ENCODE measurements at regions not wholly inside any gene's neighbourhood (a gene's known extent, or its start where the extent isn't known, plus 50 kb on each side); places are given as distances from the start of the nearest gene placed in this dataset.

- H3K27me3 Mint-ChIP-seq (ENCODE audit: low read depth, unreplicated experiment), result peaks cover 3% of the 10 kb centered on the region
- H3K27ac Mint-ChIP-seq (ENCODE audit: unreplicated experiment), result no peak overlapping the region
- TF ChIP-seq EZH2 (IDR thresholded peaks at IDR 0.05; ENCODE audit: insufficient read depth, low read length) (no peak), CTCF (IDR thresholded peaks at IDR 0.05; ENCODE audit: insufficient read depth, low read depth, low read length) (no peak)
- no peaks in the 10 kb centered on the region for H3K36me3 ChIP-seq (ENCODE audit: insufficient read depth, low read length)
- H3K9ac ChIP-seq (ENCODE audit: low read length), result no peak overlapping the region
- no peak overlapping the region for H2AFZ ChIP-seq (ENCODE audit: low read depth, low read length)
- H3K4me3 Mint-ChIP-seq (ENCODE audit: unreplicated experiment), result no peak overlapping the region
- DNase-seq (ENCODE audit: low read depth), result no peak
- no peaks in the 10 kb centered on the region for H3K4me1 ChIP-seq (ENCODE audit: insufficient read depth, low read length)
- H3K27ac ChIP-seq (ENCODE audit: low read depth, low read length), result no peak overlapping the region
- no peak for FAIRE-seq
- peaks cover 1% of the 10 kb centered on the region for H3K4me1 Mint-ChIP-seq (ENCODE audit: low read depth, unreplicated experiment)
- H3K27me3 ChIP-seq (ENCODE audit: insufficient read depth, low read length), result no peaks in the 10 kb centered on the region
- H3K79me2 ChIP-seq (ENCODE audit: insufficient read depth, low read length), result no peaks in the 10 kb centered on the region
- no peak overlapping the region for H3K4me3 ChIP-seq (ENCODE audit: insufficient read depth, low read depth, low read length)
- no peaks in the 10 kb centered on the region for H4K20me1 ChIP-seq (ENCODE audit: insufficient read depth, low read length)
- no peaks in the 10 kb centered on the region for H3K36me3 Mint-ChIP-seq (ENCODE audit: low read depth, unreplicated experiment)
- H3K4me2 ChIP-seq (ENCODE audit: low read length), result no peak overlapping the region
- H3K9me3 Mint-ChIP-seq (ENCODE audit: unreplicated experiment), result no peaks in the 10 kb centered on the region
- no peaks in the 10 kb centered on the region for H3K9me3 ChIP-seq (ENCODE audit: insufficient read depth, low read depth, low read length)
Observed at GRCh38 chr21:31396399-31396798, 52.3 kb upstream of the TIAM1 start.

GRCh38 chr21:31395791-31396190, 51.7 kb upstream of the TIAM1 start:
- peaks cover 1% of the 10 kb centered on the region for H3K4me1 Mint-ChIP-seq (ENCODE audit: low read depth, unreplicated experiment)
- H2AFZ ChIP-seq (ENCODE audit: low read depth, low read length), result no peak overlapping the region
- H3K36me3 ChIP-seq (ENCODE audit: insufficient read depth, low read length), result no peaks in the 10 kb centered on the region
- peaks cover 3% of the 10 kb centered on the region for H3K27me3 Mint-ChIP-seq (ENCODE audit: low read depth, unreplicated experiment)
- no peaks in the 10 kb centered on the region for H4K20me1 ChIP-seq (ENCODE audit: insufficient read depth, low read length)
- no peak overlapping the region for H3K4me3 Mint-ChIP-seq (ENCODE audit: unreplicated experiment)
- H3K27me3 ChIP-seq (ENCODE audit: insufficient read depth, low read length), result no peaks in the 10 kb centered on the region
- H3K27ac Mint-ChIP-seq (ENCODE audit: unreplicated experiment), result no peak overlapping the region
- no peak overlapping the region for H3K9ac ChIP-seq (ENCODE audit: low read length)
- no peak overlapping the region for H3K27ac ChIP-seq (ENCODE audit: low read depth, low read length)
- DNase-seq (ENCODE audit: low read depth), result no peak
- no peaks in the 10 kb centered on the region for H3K79me2 ChIP-seq (ENCODE audit: insufficient read depth, low read length)
- no peaks in the 10 kb centered on the region for H3K9me3 ChIP-seq (ENCODE audit: insufficient read depth, low read depth, low read length)
- no peak for FAIRE-seq
- TF ChIP-seq CTCF (IDR thresholded peaks at IDR 0.05; ENCODE audit: insufficient read depth, low read depth, low read length), result no peak
- TF ChIP-seq EZH2 (IDR thresholded peaks at IDR 0.05; ENCODE audit: insufficient read depth, low read length), result no peak
- no peaks in the 10 kb centered on the region for H3K9me3 Mint-ChIP-seq (ENCODE audit: unreplicated experiment)
- H3K36me3 Mint-ChIP-seq (ENCODE audit: low read depth, unreplicated experiment), result no peaks in the 10 kb centered on the region
- no peak overlapping the region for H3K4me2 ChIP-seq (ENCODE audit: low read length)
- H3K4me3 ChIP-seq (ENCODE audit: insufficient read depth, low read depth, low read length), result no peak overlapping the region
- H3K4me1 ChIP-seq (ENCODE audit: insufficient read depth, low read length), result no peaks in the 10 kb centered on the region

DNA sequence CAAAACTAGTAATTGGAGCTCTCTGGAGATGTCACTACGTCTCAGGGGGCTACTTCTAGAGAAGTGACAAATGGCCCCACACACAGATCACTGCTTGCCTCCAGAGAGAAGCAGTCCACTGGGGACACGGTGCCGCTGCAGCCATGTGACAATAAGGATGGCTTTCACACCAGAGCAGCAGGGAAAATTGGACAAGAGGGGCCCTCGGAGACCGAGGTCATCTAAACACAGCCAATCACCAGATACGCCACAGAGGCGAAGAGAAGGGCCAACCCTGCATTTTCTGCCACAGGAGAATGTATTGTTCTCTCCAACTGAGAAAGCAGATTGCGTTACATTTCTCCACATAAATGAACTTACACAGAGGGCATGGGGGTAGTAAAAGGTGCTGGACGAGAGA, 51.2 kb upstream of the TIAM1 start:
- H3K9ac ChIP-seq (ENCODE audit: low read length), result no peak overlapping the region
- no peaks in the 10 kb centered on the region for H3K79me2 ChIP-seq (ENCODE audit: insufficient read depth, low read length)
- Mint-ChIP-seq H3K9me3 (ENCODE audit: unreplicated experiment) (no peaks in the 10 kb centered on the region), H3K4me3 (ENCODE audit: unreplicated experiment) (no peak overlapping the region), H3K27me3 (ENCODE audit: low read depth, unreplicated experiment) (peaks cover 3% of the 10 kb centered on the region), H3K4me1 (ENCODE audit: low read depth, unreplicated experiment) (peaks cover 1% of the 10 kb centered on the region), H3K36me3 (ENCODE audit: low read depth, unreplicated experiment) (no peaks in the 10 kb centered on the region), H3K27ac (ENCODE audit: unreplicated experiment) (no peak overlapping the region)
- no peak for DNase-seq (ENCODE audit: low read depth)
- H3K27ac ChIP-seq (ENCODE audit: low read depth, low read length), result no peak overlapping the region
- no peak overlapping the region for H3K4me3 ChIP-seq (ENCODE audit: insufficient read depth, low read depth, low read length)
- no peaks in the 10 kb centered on the region for H3K36me3 ChIP-seq (ENCODE audit: insufficient read depth, low read length)
- H3K9me3 ChIP-seq (ENCODE audit: insufficient read depth, low read depth, low read length), result no peaks in the 10 kb centered on the region
- H3K4me2 ChIP-seq (ENCODE audit: low read length), result no peak overlapping the region
- TF ChIP-seq CTCF (IDR thresholded peaks at IDR 0.05; ENCODE audit: insufficient read depth, low read depth, low read length), result no peak
- TF ChIP-seq EZH2 (IDR thresholded peaks at IDR 0.05; ENCODE audit: insufficient read depth, low read length), result no peak
- no peaks in the 10 kb centered on the region for H3K27me3 ChIP-seq (ENCODE audit: insufficient read depth, low read length)
- H3K4me1 ChIP-seq (ENCODE audit: insufficient read depth, low read length), result no peaks in the 10 kb centered on the region
- no peaks in the 10 kb centered on the region for H4K20me1 ChIP-seq (ENCODE audit: insufficient read depth, low read length)
- no peak overlapping the region for H2AFZ ChIP-seq (ENCODE audit: low read depth, low read length)
- FAIRE-seq, result no peak

Measured in astrocyte (in vitro differentiated cells and primary cell).